OCI-LY3 (cell line): ENCODE measurements at regions not wholly inside any gene's neighbourhood (a gene's known extent, or its start where the extent isn't known, plus 50 kb on each side); places are given as distances from the start of the nearest gene placed in this dataset.

Source experiments
- EZH2phosphoT487 ChIP-seq: fragments of 200-600 bp; shearing (Covaris generic); IDR thresholded peaks from 2 replicates; pipeline ENCODE4 v1.6.1; 2018; ENCODE audit warnings: antibody characterized with exemption, mixed run types, low read depth
- TF ChIP-seq, protein P1 (sequence below): fragments of 200-600, 300-600 bp; sonication (generic); IDR thresholded peaks from 2 replicates; pipeline ENCODE4 v1.5.1; 2014; ENCODE audit warnings: antibody characterized with exemption, low read length, low read depth

DNA sequence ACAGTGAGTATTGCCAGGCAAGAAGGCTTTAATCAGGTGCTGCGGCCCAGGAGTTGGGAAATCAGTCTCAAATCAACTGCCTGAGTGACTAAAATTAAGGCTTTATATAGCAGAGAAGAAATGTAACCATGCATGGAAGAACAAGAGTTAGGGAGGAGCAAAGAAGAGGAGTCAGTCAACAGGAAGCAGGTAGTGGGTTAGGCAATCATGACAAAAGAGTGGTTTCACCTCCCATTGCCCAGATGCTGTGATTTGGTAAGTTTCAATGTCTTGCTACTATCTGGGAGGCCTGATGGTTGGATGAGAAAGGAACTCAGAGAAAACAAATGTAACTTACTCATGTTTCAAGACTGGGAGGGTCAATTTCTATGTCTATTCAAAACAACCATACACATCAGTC is 998.3 kb downstream of the GATA3 start:
- TF ChIP-seq, protein P1, sequence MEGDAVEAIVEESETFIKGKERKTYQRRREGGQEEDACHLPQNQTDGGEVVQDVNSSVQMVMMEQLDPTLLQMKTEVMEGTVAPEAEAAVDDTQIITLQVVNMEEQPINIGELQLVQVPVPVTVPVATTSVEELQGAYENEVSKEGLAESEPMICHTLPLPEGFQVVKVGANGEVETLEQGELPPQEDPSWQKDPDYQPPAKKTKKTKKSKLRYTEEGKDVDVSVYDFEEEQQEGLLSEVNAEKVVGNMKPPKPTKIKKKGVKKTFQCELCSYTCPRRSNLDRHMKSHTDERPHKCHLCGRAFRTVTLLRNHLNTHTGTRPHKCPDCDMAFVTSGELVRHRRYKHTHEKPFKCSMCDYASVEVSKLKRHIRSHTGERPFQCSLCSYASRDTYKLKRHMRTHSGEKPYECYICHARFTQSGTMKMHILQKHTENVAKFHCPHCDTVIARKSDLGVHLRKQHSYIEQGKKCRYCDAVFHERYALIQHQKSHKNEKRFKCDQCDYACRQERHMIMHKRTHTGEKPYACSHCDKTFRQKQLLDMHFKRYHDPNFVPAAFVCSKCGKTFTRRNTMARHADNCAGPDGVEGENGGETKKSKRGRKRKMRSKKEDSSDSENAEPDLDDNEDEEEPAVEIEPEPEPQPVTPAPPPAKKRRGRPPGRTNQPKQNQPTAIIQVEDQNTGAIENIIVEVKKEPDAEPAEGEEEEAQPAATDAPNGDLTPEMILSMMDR = no peak
- no peak for TF ChIP-seq EZH2phosphoT487
